ENCODE measurements at regions not wholly inside any gene's neighbourhood (a gene's known extent, or its start where the extent isn't known, plus 50 kb on each side); places are given as distances from the start of the nearest gene placed in this dataset.
"Not testable (repeated sequence)": the region's sequence is repeated elsewhere in the genome, so short reads cannot be mapped to it uniquely, and the experiment has no call there.

- no peak for DNase-seq (ENCODE audit: low read depth in 2 of 2)
Measured at GRCh38 chr7:16089801-16090200, 331.5 kb downstream of the CRPPA start.

- no peak for DNase-seq (ENCODE audit: low read depth in 2 of 2)
Measured at GRCh38 chr7:16089191-16089590, 332.1 kb downstream of the CRPPA start.

GRCh38 chr7:16086743-16087142 lies 334.6 kb downstream of the CRPPA start:
- DNase-seq (ENCODE audit: low read depth in 2 of 2) = no peak

- DNase-seq (ENCODE audit: low read depth in 2 of 2) = not testable (repeated sequence)
Measured at GRCh38 chr7:16085780-16086179, 335.6 kb downstream of the CRPPA start.

- no peak for DNase-seq (ENCODE audit: low read depth in 2 of 2)
Measured at GRCh38 chr7:16084875-16085274, 336.5 kb downstream of the CRPPA start.

GRCh38 chr7:16084370-16084769 lies 337.0 kb downstream of the CRPPA start:
- no peak for DNase-seq (ENCODE audit: low read depth in 2 of 2)

GRCh38 chr7:16083931-16084330 lies 337.4 kb downstream of the CRPPA start:
- DNase-seq (ENCODE audit: low read depth in 2 of 2) = no peak

- DNase-seq (ENCODE audit: low read depth in 2 of 2) = no peak
Measured at GRCh38 chr7:16080131-16080530, 341.2 kb downstream of the CRPPA start.

GRCh38 chr7:16079723-16080122 lies 341.6 kb downstream of the CRPPA start:
- no peak for DNase-seq (ENCODE audit: low read depth in 2 of 2)

GRCh38 chr7:16078076-16078952 lies 343.0 kb downstream of the CRPPA start:
- no peak for DNase-seq (ENCODE audit: low read depth in 2 of 2)

- no peak for DNase-seq (ENCODE audit: low read depth in 2 of 2)
Measured at GRCh38 chr7:16071246-16071857, 350.0 kb downstream of the CRPPA start.

GRCh38 chr7:16070806-16071205 lies 350.5 kb downstream of the CRPPA start:
- DNase-seq (ENCODE audit: low read depth in 2 of 2) = no peak

- no peak for DNase-seq (ENCODE audit: low read depth in 2 of 2)
Measured at GRCh38 chr7:16069998-16070397, 351.3 kb downstream of the CRPPA start.

GRCh38 chr7:16068183-16068582 lies 353.2 kb downstream of the CRPPA start:
- no peak for DNase-seq (ENCODE audit: low read depth in 2 of 2)

GRCh38 chr7:16067711-16068110 lies 353.6 kb downstream of the CRPPA start:
- no peak for DNase-seq (ENCODE audit: low read depth in 2 of 2)

GRCh38 chr7:16066805-16067459 lies 354.4 kb downstream of the CRPPA start:
- DNase-seq (ENCODE audit: low read depth in 2 of 2) = no peak

GRCh38 chr7:16065939-16066338 lies 355.4 kb downstream of the CRPPA start:
- no peak for DNase-seq (ENCODE audit: low read depth in 2 of 2)

GRCh38 chr7:16063716-16064675 lies 357.3 kb downstream of the CRPPA start:
- DNase-seq (ENCODE audit: low read depth in 2 of 2) = peak; percentile 70 to 71

GRCh38 chr7:16063221-16063620 lies 358.1 kb downstream of the CRPPA start:
- no peak for DNase-seq (ENCODE audit: low read depth in 2 of 2)

- DNase-seq (ENCODE audit: low read depth in 2 of 2) = no peak
Measured at GRCh38 chr7:16062269-16062668, 359.1 kb downstream of the CRPPA start.

GRCh38 chr7:16061630-16062029 lies 359.7 kb downstream of the CRPPA start:
- no peak for DNase-seq (ENCODE audit: low read depth in 2 of 2)

- no peak for DNase-seq (ENCODE audit: low read depth in 2 of 2)
Measured at GRCh38 chr7:16061011-16061410, 360.3 kb downstream of the CRPPA start.

Measured in fibroblast of skin of left biceps (primary cell).